Fibroblast of lung (primary cell): ENCODE measurements at regions not wholly inside any gene's neighbourhood (a gene's known extent, or its start where the extent isn't known, plus 50 kb on each side); places are given as distances from the start of the nearest gene placed in this dataset.

Experiments used
- EZH2 ChIP-seq: IDR thresholded peaks from 2 replicates; pipeline ENCODE4 v1.5.1; 2012; ENCODE audit warnings: low read length, control low read depth, mild to moderate bottlenecking; ENCODE audit errors: missing control alignments
- TF ChIP-seq, protein P1 (sequence below), 2 donors: IDR thresholded peaks in 1 of 2; conservative IDR thresholded peaks in 1 of 2; 1 replicate in 1 of 2; 2 replicates in 1 of 2; pipeline ENCODE4 v1.5.1; 2011 to 2012; ENCODE audit warnings: low read length in 2 of 2, control low read depth in 1 of 2, inconsistent platforms in 1 of 2, low read depth in 1 of 2, mild to moderate bottlenecking in 1 of 2

GRCh38 chrX:41029332-41029731, 55.9 kb upstream of the USP9X start:
- TF ChIP-seq, protein P1, sequence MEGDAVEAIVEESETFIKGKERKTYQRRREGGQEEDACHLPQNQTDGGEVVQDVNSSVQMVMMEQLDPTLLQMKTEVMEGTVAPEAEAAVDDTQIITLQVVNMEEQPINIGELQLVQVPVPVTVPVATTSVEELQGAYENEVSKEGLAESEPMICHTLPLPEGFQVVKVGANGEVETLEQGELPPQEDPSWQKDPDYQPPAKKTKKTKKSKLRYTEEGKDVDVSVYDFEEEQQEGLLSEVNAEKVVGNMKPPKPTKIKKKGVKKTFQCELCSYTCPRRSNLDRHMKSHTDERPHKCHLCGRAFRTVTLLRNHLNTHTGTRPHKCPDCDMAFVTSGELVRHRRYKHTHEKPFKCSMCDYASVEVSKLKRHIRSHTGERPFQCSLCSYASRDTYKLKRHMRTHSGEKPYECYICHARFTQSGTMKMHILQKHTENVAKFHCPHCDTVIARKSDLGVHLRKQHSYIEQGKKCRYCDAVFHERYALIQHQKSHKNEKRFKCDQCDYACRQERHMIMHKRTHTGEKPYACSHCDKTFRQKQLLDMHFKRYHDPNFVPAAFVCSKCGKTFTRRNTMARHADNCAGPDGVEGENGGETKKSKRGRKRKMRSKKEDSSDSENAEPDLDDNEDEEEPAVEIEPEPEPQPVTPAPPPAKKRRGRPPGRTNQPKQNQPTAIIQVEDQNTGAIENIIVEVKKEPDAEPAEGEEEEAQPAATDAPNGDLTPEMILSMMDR (conservative IDR thresholded peaks at IDR 0.05 in 1 of 2, IDR thresholded peaks at IDR 0.05 in 1 of 2; ENCODE audit: low read depth in 1 of 2, low read length in 2 of 2) = no peak
- TF ChIP-seq EZH2 = no peak
